ENCODE measurements at regions not wholly inside any gene's neighbourhood (a gene's known extent, or its start where the extent isn't known, plus 50 kb on each side); places are given as distances from the start of the nearest gene placed in this dataset.

DNA sequence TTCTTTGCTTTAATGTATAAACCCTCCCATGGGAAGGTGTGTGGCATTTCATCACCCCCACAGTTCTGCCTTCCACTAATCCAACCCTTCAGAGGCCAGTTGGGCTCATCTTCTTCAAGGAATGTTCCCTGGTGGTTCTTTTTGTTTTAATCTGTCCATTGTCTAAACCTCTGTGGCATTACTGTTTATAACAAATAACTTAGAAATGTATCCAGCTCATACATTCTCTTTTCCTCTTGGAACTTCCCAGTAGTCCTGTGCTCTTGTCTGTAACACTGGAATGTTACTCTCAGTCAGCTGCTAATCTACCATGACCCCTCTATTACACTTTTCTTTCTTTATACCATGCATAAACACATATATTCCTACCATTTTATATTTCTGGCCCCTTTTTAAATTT, 213.5 kb upstream of the TARS1 start:
- Histone ChIP-seq H3K4me1 (no peaks in the 10 kb centered on the region), H3K4me3 (no peak overlapping the region), H3K9me3 (no peaks in the 10 kb centered on the region), H3K36me3 (no peaks in the 10 kb centered on the region), H3K27me3 (no peaks in the 10 kb centered on the region), H3K27ac (no peak overlapping the region)
- intact Hi-C loops (cut with DNase I) = no loop called here
- DNase-seq (no peak), FAIRE-seq (no peak), ATAC-seq (no peak)
- TF ChIP-seq, protein P1, sequence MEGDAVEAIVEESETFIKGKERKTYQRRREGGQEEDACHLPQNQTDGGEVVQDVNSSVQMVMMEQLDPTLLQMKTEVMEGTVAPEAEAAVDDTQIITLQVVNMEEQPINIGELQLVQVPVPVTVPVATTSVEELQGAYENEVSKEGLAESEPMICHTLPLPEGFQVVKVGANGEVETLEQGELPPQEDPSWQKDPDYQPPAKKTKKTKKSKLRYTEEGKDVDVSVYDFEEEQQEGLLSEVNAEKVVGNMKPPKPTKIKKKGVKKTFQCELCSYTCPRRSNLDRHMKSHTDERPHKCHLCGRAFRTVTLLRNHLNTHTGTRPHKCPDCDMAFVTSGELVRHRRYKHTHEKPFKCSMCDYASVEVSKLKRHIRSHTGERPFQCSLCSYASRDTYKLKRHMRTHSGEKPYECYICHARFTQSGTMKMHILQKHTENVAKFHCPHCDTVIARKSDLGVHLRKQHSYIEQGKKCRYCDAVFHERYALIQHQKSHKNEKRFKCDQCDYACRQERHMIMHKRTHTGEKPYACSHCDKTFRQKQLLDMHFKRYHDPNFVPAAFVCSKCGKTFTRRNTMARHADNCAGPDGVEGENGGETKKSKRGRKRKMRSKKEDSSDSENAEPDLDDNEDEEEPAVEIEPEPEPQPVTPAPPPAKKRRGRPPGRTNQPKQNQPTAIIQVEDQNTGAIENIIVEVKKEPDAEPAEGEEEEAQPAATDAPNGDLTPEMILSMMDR (IDR thresholded peaks at IDR 0.05) = no peak

DNA sequence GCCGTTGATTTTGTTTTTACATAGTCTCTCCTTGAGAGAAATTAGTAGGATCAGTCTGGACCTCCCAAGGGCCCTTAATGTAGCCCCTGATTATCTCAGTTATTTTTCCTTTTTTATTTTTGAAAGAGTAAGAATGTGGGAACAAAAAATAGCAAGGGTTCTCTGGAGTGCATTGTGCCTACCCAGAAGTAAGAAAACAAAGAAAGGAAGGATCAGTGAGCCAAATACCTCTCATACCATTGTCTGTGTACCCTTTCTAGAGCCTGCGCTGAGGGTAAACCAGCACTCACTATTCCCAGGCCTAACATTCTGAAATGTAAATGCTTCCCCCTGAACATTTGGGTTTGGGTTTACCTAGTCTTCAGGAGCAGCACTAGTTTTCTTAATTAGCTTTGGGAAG, 213.0 kb upstream of the TARS1 start:
- no peak overlapping the region for H3K4me3 ChIP-seq
- FAIRE-seq (no peak), ATAC-seq (no peak), DNase-seq (no peak)
- no peaks in the 10 kb centered on the region for H3K27me3 ChIP-seq
- intact Hi-C loops (cut with DNase I) = no loop called here
- H3K4me1 ChIP-seq = no peaks in the 10 kb centered on the region
- no peak overlapping the region for H3K27ac ChIP-seq
- H3K36me3 ChIP-seq = no peaks in the 10 kb centered on the region
- H3K9me3 ChIP-seq = no peaks in the 10 kb centered on the region
- 75% methylated on average over 2 of the region's 2 CpGs for WGBS, 2 donors
- TF ChIP-seq, protein P1 (IDR thresholded peaks at IDR 0.05) = no peak

DNA sequence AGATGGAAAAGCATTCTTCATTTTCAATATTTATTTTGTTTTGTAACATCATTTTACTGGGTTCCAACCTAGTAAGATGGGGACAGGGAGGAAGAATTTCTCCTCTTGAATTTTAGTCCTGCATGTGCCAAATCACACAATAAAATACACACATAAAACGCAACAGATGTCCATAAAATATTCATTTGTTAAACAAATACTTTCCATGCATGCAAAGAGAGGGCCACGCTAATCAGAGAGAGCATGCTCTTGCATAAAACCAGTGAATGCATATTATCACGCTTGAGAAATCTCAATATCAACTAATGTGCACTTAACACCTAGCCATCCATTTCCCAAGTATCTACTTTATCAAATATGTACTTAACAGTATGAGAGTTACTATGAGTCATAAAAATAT, 212.6 kb upstream of the TARS1 start:
- FAIRE-seq = no peak
- TF ChIP-seq, protein P1 (IDR thresholded peaks at IDR 0.05) = no peak

DNA sequence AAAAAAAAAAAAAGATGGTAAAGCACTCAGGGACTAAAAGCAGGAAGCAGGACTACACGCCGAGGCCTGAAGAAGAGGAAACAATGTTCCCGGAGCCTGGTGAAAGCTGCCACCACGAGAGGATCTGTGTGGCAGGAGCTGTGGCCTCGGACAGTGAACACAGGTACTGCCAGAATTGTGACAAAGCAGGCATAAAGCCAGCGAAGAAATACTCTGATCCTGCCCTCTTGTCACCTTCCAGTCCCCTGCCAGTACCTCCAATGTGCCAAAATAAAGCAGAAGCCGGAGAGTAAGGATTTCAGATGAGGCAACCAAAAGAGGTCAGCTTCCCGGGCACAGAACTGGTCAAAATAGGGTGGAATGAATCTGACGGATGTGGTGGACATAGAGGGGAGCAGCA, 211.5 kb upstream of the TARS1 start:
- 27 to 40% methylated on average over 9 of the region's 9 CpGs for WGBS, 2 donors
- FAIRE-seq (no peak), ATAC-seq (peak in 2 of 4 donors; percentile 22 to 58), DNase-seq (no peak)
- Histone ChIP-seq H3K27ac (no peak overlapping the region), H3K4me1 (no peaks in the 10 kb centered on the region), H3K4me3 (no peak overlapping the region), H3K9me3 (no peaks in the 10 kb centered on the region), H3K36me3 (no peaks in the 10 kb centered on the region), H3K27me3 (no peaks in the 10 kb centered on the region)
- intact Hi-C loops (cut with DNase I) = no loop called here
- TF ChIP-seq, protein P1 (IDR thresholded peaks at IDR 0.05) = no peak

More for the DNA sequence above, 212.6 kb upstream of the TARS1 start:
- Histone ChIP-seq H3K4me3 (no peak overlapping the region), H3K27ac (no peak overlapping the region), H3K4me1 (no peaks in the 10 kb centered on the region), H3K9me3 (no peaks in the 10 kb centered on the region), H3K36me3 (no peaks in the 10 kb centered on the region), H3K27me3 (no peaks in the 10 kb centered on the region)
- WGBS, 2 donors = 64 to 72% methylated on average over 3 of the region's 3 CpGs
- intact Hi-C loops (cut with DNase I) = no loop called here
- ATAC-seq = peak in 1 of 4 donors; percentile 70
- no peak for DNase-seq

DNA sequence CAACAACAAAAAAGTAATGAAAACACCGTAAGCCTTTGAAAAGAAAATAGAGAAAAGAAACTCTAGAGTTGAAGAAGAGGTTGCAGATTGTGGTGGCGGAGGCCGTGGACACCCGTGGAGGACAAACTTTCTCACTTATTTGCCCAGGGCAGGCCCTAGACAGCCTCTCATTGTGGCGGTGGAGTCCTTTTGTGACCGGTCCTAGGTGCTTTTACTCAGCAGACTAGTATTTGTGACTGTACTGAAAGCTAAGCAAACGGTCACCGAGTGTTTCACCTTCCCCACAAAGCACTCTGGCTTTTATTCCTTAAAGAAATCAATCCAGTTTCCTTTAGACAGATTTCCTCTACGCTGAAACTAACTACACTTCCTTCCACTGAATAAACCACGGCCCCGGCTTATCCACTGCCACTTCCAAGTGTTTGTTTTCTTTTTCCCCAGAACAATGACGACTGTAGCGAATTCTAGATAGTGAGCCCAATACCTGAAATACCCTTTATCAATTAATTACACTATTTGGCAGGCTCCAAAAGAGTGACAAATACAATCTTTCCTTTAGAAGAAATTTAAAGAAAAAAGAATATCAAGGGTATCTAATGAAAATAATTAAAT, 210.2 kb upstream of the TARS1 start:
- Histone ChIP-seq H3K4me1 (no peaks in the 10 kb centered on the region), H3K9me3 (no peaks in the 10 kb centered on the region), H3K27ac (no peak overlapping the region), H3K36me3 (no peaks in the 10 kb centered on the region), H3K4me3 (no peak overlapping the region), H3K27me3 (no peaks in the 10 kb centered on the region)
- intact Hi-C loops (cut with DNase I) = no loop called here
- no peak for ATAC-seq
- WGBS, 2 donors = 39 to 46% methylated on average over 13 of the region's 13 CpGs
- TF ChIP-seq, protein P1 (IDR thresholded peaks at IDR 0.05) = no peak
- DNase-seq = no peak
- FAIRE-seq = no peak
